ENCODE measurements at regions not wholly inside any gene's neighbourhood (a gene's known extent, or its start where the extent isn't known, plus 50 kb on each side); places are given as distances from the start of the nearest gene placed in this dataset.

DNA sequence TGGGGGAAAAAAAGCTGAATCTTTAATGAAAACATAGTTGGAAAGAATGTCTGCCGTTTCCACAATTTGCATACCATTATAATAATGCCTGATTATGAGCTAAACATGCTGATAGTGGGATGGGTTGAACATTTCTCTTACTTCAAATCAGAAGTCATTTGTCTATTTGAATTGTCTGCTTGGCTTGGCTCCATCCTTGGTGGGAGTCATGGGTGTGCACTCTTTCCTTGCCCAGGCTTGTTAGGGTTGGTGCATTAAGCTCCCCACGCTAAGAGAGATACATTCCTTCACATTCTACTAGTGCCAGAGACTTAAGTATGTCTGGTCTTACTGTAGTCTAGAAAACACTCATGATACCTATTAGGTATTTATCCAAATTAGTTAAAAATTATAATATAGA, 121.4 kb upstream of the RARB start:
- DNase-seq: no peak

DNA sequence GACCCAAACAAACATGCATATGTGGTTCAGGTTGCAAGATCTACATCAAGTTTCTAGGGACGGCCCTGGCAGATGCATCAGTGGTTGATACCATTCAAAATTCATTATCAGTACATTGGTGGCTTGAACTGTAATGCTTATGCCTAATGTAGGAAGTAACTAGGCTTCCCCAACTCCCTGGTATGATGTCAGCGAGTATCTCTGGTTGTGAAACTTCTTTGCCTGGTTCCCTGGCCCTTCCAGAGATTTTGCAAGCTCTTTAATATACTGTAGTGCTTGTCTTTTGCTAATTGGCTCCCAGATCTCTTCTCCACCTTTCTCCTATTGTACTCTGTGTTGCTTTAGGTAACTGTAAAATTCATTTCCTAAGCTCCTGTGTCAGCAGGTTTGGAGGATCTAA, 114.8 kb upstream of the RARB start:
- no peak for DNase-seq

- no peak for DNase-seq
Measured at GRCh38 chr3:25324954-25325655, 103.0 kb upstream of the RARB start.

DNA sequence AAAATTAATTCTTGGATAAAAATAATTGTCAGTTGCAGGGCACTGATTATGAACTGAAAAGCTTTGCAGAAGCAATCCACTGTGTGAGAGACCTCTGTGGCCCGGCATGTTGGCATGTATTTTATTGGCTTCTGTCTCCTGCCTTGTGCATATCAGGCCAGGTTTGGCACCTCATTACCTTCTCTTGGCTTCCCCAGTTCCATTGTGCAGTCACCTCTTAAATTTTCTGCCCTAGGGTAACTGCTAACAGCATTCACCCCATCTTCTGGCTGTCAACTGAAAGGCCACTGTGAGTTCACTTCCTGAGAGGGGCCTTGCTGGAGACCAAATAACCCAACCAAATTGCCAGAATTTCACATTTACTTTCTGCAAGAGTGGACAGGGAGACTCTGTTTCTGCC, 92.7 kb upstream of the RARB start:
- no peak for DNase-seq

DNA sequence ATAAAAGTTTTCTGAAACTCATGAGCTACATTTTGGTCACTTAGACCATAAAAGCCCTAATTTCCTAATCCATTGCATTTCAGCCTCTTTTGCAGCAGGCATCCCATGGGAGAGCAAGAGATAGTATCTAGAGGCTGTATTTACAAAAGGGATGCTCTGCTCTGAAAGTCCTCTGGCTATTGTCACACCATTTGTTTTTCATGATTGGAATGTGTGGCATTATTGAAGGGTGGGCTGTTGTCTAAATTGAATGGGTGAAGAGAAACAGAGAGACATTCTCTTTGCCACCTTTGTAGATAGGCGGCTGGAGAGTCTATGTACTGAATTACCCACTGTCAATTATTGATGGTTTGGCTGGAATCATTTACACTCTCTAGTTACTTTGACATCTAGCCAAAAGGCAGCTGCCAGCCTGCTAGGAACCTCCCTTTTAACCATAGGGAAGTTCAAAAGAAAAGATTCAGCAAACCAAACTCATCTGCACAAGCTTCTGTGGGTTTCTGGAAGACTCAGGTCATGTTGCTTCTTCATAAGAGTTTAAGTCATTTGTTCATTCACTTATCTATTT, 89.8 kb upstream of the RARB start:
- DNase-seq: no peak

DNA sequence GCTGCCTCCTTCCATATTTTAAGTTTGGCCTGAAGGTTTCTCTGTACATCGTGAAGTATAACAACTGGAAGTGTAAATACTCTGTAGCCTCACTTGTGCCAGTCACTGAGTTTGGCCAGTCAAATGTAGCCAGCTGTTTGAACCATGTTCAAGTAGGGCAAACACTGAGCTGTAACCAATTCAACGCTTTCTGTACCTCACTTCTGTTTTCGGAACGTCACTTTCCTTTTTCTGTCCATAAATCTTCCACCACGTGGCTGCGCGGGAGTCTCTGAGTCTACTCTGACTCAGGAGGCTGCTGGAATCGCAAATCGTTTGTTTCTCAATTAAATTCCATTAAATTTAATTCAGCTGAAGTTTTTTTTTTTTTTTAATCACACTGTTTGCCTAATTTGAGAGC, 88.8 kb upstream of the RARB start:
- no peak for DNase-seq

- no peak for DNase-seq
Measured at GRCh38 chr3:25344670-25345069, 83.4 kb upstream of the RARB start.

DNA sequence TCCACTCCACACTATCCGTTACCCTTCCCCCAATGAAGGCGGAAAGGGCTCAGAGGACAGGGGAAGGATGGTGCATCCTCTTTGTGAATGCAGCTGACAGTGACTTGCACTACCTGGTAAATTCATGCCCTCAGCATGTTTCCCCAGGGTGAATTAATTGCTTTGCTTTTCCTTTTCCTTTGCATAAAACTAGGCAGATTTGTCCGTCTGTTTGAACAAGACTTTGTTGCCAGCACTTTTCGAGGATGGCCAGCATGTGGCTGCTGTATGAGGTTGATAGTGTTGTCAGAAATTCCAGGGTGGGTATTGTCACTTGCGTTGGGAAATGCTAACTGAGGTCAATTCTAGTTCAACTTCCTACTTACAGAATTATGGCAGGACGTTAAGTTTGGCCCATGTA, 79.0 kb upstream of the RARB start:
- no peak for DNase-seq

GRCh38 chr3:25349828-25350724, 78.0 kb upstream of the RARB start:
- no peak for DNase-seq

DNA sequence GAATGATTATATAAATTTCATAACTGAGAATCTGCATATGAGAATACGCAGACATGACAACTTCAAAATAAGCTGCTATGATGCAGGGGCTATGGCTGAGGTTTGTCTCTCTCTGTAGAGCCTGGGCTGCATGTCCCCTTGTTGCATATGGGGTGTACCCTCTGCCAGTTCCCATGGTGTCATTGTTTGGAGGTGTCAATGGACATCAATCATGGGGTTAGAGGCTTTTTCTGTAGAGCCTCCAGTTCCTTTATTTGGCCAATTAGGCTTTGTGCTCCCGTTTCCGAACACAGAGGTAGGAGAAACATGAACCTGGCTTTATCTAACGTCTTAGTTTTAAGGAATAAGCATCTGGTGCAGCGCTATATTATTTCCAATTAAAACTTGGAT, 77.3 kb upstream of the RARB start:
- DNase-seq: no peak

DNA sequence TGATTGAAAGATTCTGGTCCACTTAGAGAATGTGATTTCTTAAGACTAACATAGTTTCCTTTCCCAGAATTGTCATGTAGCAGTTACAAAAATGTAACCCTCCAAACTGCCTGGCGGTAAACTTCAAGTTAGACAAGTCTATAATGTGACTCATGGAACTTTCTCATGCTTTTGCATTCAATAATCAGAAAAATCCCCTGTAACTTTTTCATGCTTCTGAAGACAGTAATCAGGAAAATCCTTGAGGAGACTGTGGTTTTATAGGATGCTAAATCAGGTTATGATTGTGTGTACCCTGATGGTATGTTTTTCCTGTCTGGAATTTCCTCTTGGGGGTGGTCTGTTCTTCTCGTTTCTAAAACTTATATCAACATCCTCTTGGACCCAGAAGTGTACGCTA, 74.0 kb upstream of the RARB start:
- DNase-seq: no peak

DNA sequence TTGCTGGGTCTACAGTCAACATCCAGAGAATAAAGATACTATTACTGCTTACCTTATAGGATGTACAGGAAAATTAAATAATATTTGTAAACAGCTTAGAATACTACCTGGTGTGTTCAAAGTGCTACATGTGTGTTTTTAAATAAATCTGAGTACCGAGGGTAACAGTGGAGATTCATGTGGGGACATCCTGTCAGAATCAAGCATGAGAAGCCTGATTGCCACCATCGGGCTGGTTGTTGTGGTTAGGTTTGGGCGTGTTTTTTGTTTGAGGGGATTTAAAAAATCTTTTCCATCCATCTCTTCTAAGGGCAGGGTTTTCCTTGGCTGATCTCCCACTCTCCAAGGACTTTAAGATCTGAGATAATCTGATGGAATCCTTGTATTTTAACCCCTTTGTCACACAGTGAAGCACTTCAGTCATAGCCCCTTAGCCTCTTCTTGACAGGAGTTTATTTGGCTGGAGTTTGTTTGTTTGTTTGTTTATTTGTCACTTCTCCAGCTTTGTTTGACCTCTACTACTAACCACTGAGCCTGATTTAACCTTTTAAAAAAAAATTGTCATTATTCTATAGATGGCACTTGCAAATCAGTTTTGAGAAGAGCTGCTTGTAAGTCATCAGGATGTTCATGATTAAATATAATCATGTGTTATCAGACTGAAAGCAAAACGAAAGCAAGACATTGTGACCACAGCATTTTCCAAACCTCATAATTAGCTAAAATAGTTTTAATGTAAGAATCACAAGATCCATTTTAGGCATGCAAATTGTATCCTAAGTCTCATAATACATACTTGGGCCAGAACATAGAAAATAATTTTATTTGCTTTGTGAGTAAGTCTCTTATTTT, 72.8 kb upstream of the RARB start:
- no peak for DNase-seq

GRCh38 chr3:25355998-25356397, 72.1 kb upstream of the RARB start:
- no peak for DNase-seq

- no peak for DNase-seq
Measured at GRCh38 chr3:25362118-25362517, 65.9 kb upstream of the RARB start.

- no peak for DNase-seq
Measured at GRCh38 chr3:25365636-25366035, 62.4 kb upstream of the RARB start.

DNA sequence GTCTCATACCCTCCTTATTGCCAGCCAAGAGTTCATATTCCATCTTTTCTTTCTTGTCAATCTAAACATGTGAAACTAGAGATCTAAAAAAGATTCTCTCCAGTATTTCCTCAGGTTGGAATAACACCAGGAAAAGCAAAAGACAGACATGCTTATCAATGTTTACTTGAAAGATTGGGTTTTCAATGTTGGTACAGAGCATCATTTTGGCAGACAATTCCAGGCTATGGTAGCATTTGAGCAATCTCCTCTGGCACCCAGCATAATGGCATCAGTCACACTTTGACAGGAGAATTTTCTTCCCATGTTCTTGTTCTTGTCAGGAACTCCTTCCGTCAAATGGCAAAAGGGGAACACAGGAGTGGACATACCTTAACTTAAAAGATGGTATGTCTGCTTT, 61.0 kb upstream of the RARB start:
- no peak for DNase-seq

GRCh38 chr3:25372167-25372566, 55.9 kb upstream of the RARB start:
- no peak for DNase-seq

- no peak for DNase-seq
Measured at GRCh38 chr3:25376340-25376739, 51.7 kb upstream of the RARB start.

- no peak for DNase-seq
Measured at GRCh38 chr3:25377042-25377441, 51.0 kb upstream of the RARB start.

Data from activated CD8-positive, alpha-beta memory T cell treated with anti-CD3 and anti-CD28 coated beads for 24 hours (primary cell).